Stomach (tissue), 4 donors: ENCODE measurements at regions not wholly inside any gene's neighbourhood (a gene's known extent, or its start where the extent isn't known, plus 50 kb on each side); places are given as distances from the start of the nearest gene placed in this dataset.

Experiments
- CTCF ChIP-seq, 7 experiments: fragments of 450-650 bp in 4 of 7; fragments of 200-600 bp in 3 of 7; sonication (generic) in 3 of 7; IDR thresholded peaks; one replicate each; pipeline ENCODE4 v1.5.1; 2016 to 2019; ENCODE audit warnings: antibody characterized with exemption in 7 of 7, control low read depth in 2 of 7, mild to moderate bottlenecking in 1 of 7
- EP300 ChIP-seq: sonication (generic); formaldehyde crosslinking; IDR thresholded peaks from one replicate; pipeline ENCODE4 v1.6.1; 2017; ENCODE audit warnings: antibody characterized with exemption
- POLR2A ChIP-seq, 4 donors: fragments of 450-650 bp; IDR thresholded peaks; one replicate each; pipeline ENCODE4 v1.6.1; 2016; ENCODE audit warnings: antibody characterized with exemption in 4 of 4, control low read depth in 2 of 4, mild to moderate bottlenecking in 1 of 4, moderate library complexity in 1 of 4
- POLR2AphosphoS5 ChIP-seq, 3 donors: sonication (generic); formaldehyde crosslinking; IDR thresholded peaks; one replicate each; pipeline ENCODE4 v1.6.1; 2016; ENCODE audit warnings: antibody characterized with exemption in 3 of 3

- TF ChIP-seq POLR2A (IDR thresholded peaks at IDR 0.05) (no peak), CTCF (IDR thresholded peaks at IDR 0.05) (no peak), EP300 (no peak), POLR2AphosphoS5 (IDR thresholded peaks at IDR 0.05) (no peak)
These were observed 249.2 kb downstream of the C12orf50 start for GRCh38 chr12:87779858-87780498.
